ENCODE measurements at regions not wholly inside any gene's neighbourhood (a gene's known extent, or its start where the extent isn't known, plus 50 kb on each side); places are given as distances from the start of the nearest gene placed in this dataset.

GRCh38 chr1:198472997-198473396 is 67.5 kb downstream of the ATP6V1G3 start:
- Histone ChIP-seq H3K4me3 (ENCODE audit: control extremely low read depth in 1 of 5, extremely low read depth in 1 of 5, insufficient read depth in 1 of 5, low read depth in 2 of 5, low read length in 4 of 5) (no peak overlapping the region), H3K36me3 (replicated peaks in 1 of 2; ENCODE audit: control extremely low read depth in 1 of 2, control insufficient read depth in 1 of 2, extremely low read depth in 1 of 2, insufficient read depth in 2 of 2, low read length in 1 of 2) (no peaks in the 10 kb centered on the region), H4K20me1 (ENCODE audit: control insufficient read depth, insufficient read depth, low read length, poor library complexity, severe bottlenecking) (no peaks in the 10 kb centered on the region), H3K27ac (ENCODE audit: low read length in 2 of 2) (no peak overlapping the region), H3K27me3 (replicated peaks in 1 of 4; ENCODE audit: control extremely low read depth in 1 of 4, control insufficient read depth in 3 of 4, insufficient read depth in 4 of 4, low read length in 3 of 4) (no peaks in the 10 kb centered on the region), H3K4me1 (ENCODE audit: control insufficient read depth in 2 of 2, insufficient read depth in 2 of 2, low read length in 2 of 2) (no peaks in the 10 kb centered on the region), H3K79me2 (ENCODE audit: control insufficient read depth, insufficient read depth, low read length) (no peaks in the 10 kb centered on the region), H3K4me2 (replicated peaks; ENCODE audit: low read depth, low read length, poor library complexity, severe bottlenecking) (no peak overlapping the region), H2AFZ (ENCODE audit: insufficient read depth, low read depth, low read length, poor library complexity, severe bottlenecking) (no peak overlapping the region), H3K9ac (ENCODE audit: low read length) (no peak overlapping the region), H3K9me3 (ENCODE audit: control extremely low read depth in 1 of 3, control insufficient read depth in 2 of 3, insufficient read depth in 1 of 3, low read length in 2 of 3) (peaks cover 0 to 2% (median 0%) of the 10 kb centered on the region in 3 donors)
- H3K4me3 Mint-ChIP-seq, result no peak overlapping the region
- ChIA-PET POLR2A (no interaction called here), CTCF (no interaction called here)
- H3K4me1 Mint-ChIP-seq, result peaks cover 2% of the 10 kb centered on the region
- DNase-seq, result no peak
- no peak overlapping the region for H3K27ac Mint-ChIP-seq
- ATAC-seq (ENCODE audit: low read depth), result no peak
- WGBS (ENCODE audit: insufficient coverage), result no CpG with 5 or more reads among the region's 2 CpGs
- no peaks in the 10 kb centered on the region for H3K27me3 Mint-ChIP-seq
- no peak for TF ChIP-seq EZH2 (IDR thresholded peaks at IDR 0.05; ENCODE audit: borderline replicate concordance, insufficient read depth, low read depth, low read length, poor library complexity, severe bottlenecking)
- TF ChIP-seq, protein P1, sequence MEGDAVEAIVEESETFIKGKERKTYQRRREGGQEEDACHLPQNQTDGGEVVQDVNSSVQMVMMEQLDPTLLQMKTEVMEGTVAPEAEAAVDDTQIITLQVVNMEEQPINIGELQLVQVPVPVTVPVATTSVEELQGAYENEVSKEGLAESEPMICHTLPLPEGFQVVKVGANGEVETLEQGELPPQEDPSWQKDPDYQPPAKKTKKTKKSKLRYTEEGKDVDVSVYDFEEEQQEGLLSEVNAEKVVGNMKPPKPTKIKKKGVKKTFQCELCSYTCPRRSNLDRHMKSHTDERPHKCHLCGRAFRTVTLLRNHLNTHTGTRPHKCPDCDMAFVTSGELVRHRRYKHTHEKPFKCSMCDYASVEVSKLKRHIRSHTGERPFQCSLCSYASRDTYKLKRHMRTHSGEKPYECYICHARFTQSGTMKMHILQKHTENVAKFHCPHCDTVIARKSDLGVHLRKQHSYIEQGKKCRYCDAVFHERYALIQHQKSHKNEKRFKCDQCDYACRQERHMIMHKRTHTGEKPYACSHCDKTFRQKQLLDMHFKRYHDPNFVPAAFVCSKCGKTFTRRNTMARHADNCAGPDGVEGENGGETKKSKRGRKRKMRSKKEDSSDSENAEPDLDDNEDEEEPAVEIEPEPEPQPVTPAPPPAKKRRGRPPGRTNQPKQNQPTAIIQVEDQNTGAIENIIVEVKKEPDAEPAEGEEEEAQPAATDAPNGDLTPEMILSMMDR (IDR thresholded peaks at IDR 0.05), result no peak
- intact Hi-C loops (cut with micrococcal nuclease), result no loop called here
- H3K9me3 Mint-ChIP-seq (ENCODE audit: insufficient read depth), result peaks cover 2% of the 10 kb centered on the region

- Histone ChIP-seq H3K27me3 (replicated peaks in 1 of 4; ENCODE audit: control extremely low read depth in 1 of 4, control insufficient read depth in 3 of 4, insufficient read depth in 4 of 4, low read length in 3 of 4) (no peaks in the 10 kb centered on the region), H4K20me1 (ENCODE audit: control insufficient read depth, insufficient read depth, low read length, poor library complexity, severe bottlenecking) (no peaks in the 10 kb centered on the region), H3K79me2 (ENCODE audit: control insufficient read depth, insufficient read depth, low read length) (no peaks in the 10 kb centered on the region), H3K9me3 (ENCODE audit: control extremely low read depth in 1 of 3, control insufficient read depth in 2 of 3, insufficient read depth in 1 of 3, low read length in 2 of 3) (peaks cover 0 to 2% (median 0%) of the 10 kb centered on the region in 3 donors), H3K36me3 (replicated peaks in 1 of 2; ENCODE audit: control extremely low read depth in 1 of 2, control insufficient read depth in 1 of 2, extremely low read depth in 1 of 2, insufficient read depth in 2 of 2, low read length in 1 of 2) (no peaks in the 10 kb centered on the region), H3K4me1 (ENCODE audit: control insufficient read depth in 2 of 2, insufficient read depth in 2 of 2, low read length in 2 of 2) (no peaks in the 10 kb centered on the region), H3K4me3 (ENCODE audit: control extremely low read depth in 1 of 5, extremely low read depth in 1 of 5, insufficient read depth in 1 of 5, low read depth in 2 of 5, low read length in 4 of 5) (no peak overlapping the region), H2AFZ (ENCODE audit: insufficient read depth, low read depth, low read length, poor library complexity, severe bottlenecking) (no peak overlapping the region), H3K27ac (ENCODE audit: low read length in 2 of 2) (no peak overlapping the region), H3K9ac (ENCODE audit: low read length) (no peak overlapping the region), H3K4me2 (replicated peaks; ENCODE audit: low read depth, low read length, poor library complexity, severe bottlenecking) (no peak overlapping the region)
- no peak for DNase-seq
- 100% methylated on average over 1 of the region's 1 CpG for WGBS (ENCODE audit: insufficient coverage)
- ChIA-PET POLR2A (no interaction called here), CTCF (interaction anchor here (1.1 kb wide), 1 partner anchor 149 kb away, joined by 3 read pairs; no protein-coding TSS in a partner anchor)
- no peak overlapping the region for H3K27ac Mint-ChIP-seq
- peaks cover 2% of the 10 kb centered on the region for H3K4me1 Mint-ChIP-seq
- intact Hi-C loops (cut with micrococcal nuclease), result no loop called here
- H3K27me3 Mint-ChIP-seq, result no peaks in the 10 kb centered on the region
- H3K9me3 Mint-ChIP-seq (ENCODE audit: insufficient read depth), result peaks cover 2% of the 10 kb centered on the region
- TF ChIP-seq EZH2 (IDR thresholded peaks at IDR 0.05; ENCODE audit: borderline replicate concordance, insufficient read depth, low read depth, low read length, poor library complexity, severe bottlenecking), result no peak
- TF ChIP-seq, protein P1 (IDR thresholded peaks at IDR 0.05), result no peak
- no peak overlapping the region for H3K4me3 Mint-ChIP-seq
- ATAC-seq (ENCODE audit: low read depth), result no peak
Measured at GRCh38 chr1:198472119-198472518, 68.4 kb downstream of the ATP6V1G3 start.
